ENCODE measurements at regions not wholly inside any gene's neighbourhood (a gene's known extent, or its start where the extent isn't known, plus 50 kb on each side); places are given as distances from the start of the nearest gene placed in this dataset.

- DNase-seq: peak; percentile 78
- H3K27ac Mint-ChIP-seq: no peak overlapping the region
- H3K9me3 Mint-ChIP-seq: no peaks in the 10 kb centered on the region
- H3K4me3 Mint-ChIP-seq: no peak overlapping the region
- no peaks in the 10 kb centered on the region for H3K27me3 Mint-ChIP-seq
- intact Hi-C loops (cut with micrococcal nuclease): loop anchor here (5.0 kb wide), 1 partner anchor 914 kb away; no protein-coding TSS in a partner anchor
- no peaks in the 10 kb centered on the region for H3K36me3 Mint-ChIP-seq (ENCODE audit: low read depth)
- no peaks in the 10 kb centered on the region for H3K4me1 Mint-ChIP-seq
These were observed 951.6 kb downstream of the ANKRD7 start for GRCh38 chr7:119175911-119176627.

- Mint-ChIP-seq H3K4me3 (no peak overlapping the region), H3K9me3 (no peaks in the 10 kb centered on the region), H3K27me3 (no peaks in the 10 kb centered on the region), H3K36me3 (ENCODE audit: low read depth) (no peaks in the 10 kb centered on the region), H3K27ac (no peak overlapping the region), H3K4me1 (no peaks in the 10 kb centered on the region)
- no peak for DNase-seq
- intact Hi-C loops (cut with micrococcal nuclease): loop anchor here (5.0 kb wide), 1 partner anchor 916 kb away; no protein-coding TSS in a partner anchor
These were observed 953.4 kb downstream of the ANKRD7 start for GRCh38 chr7:119177863-119178262.

GRCh38 chr7:119184124-119184788, 959.8 kb downstream of the ANKRD7 start:
- Mint-ChIP-seq H3K9me3 (peaks cover 3% of the 10 kb centered on the region), H3K36me3 (ENCODE audit: low read depth) (no peaks in the 10 kb centered on the region), H3K27ac (no peak overlapping the region), H3K27me3 (no peaks in the 10 kb centered on the region), H3K4me3 (no peak overlapping the region), H3K4me1 (no peaks in the 10 kb centered on the region)
- intact Hi-C loops (cut with micrococcal nuclease): no loop called here
- no peak for DNase-seq

GRCh38 chr7:119196183-119196582, 971.7 kb downstream of the ANKRD7 start:
- H3K27ac Mint-ChIP-seq: no peak overlapping the region
- no peaks in the 10 kb centered on the region for H3K27me3 Mint-ChIP-seq
- no peaks in the 10 kb centered on the region for H3K36me3 Mint-ChIP-seq (ENCODE audit: low read depth)
- no peak overlapping the region for H3K4me3 Mint-ChIP-seq
- H3K9me3 Mint-ChIP-seq: no peaks in the 10 kb centered on the region
- no peak for DNase-seq
- intact Hi-C loops (cut with micrococcal nuclease): no loop called here
- H3K4me1 Mint-ChIP-seq: no peaks in the 10 kb centered on the region

- intact Hi-C loops (cut with micrococcal nuclease): no loop called here
- no peaks in the 10 kb centered on the region for H3K9me3 Mint-ChIP-seq
- no peaks in the 10 kb centered on the region for H3K27me3 Mint-ChIP-seq
- no peaks in the 10 kb centered on the region for H3K36me3 Mint-ChIP-seq (ENCODE audit: low read depth)
- no peak overlapping the region for H3K4me3 Mint-ChIP-seq
- no peak overlapping the region for H3K27ac Mint-ChIP-seq
- H3K4me1 Mint-ChIP-seq: no peaks in the 10 kb centered on the region
- no peak for DNase-seq
These were observed 972.8 kb downstream of the ANKRD7 start for GRCh38 chr7:119197172-119197876.

GRCh38 chr7:119197877-119198527, 973.5 kb downstream of the ANKRD7 start:
- H3K4me3 Mint-ChIP-seq: no peak overlapping the region
- peak; percentile 64 for DNase-seq
- no peaks in the 10 kb centered on the region for H3K9me3 Mint-ChIP-seq
- H3K36me3 Mint-ChIP-seq (ENCODE audit: low read depth): no peaks in the 10 kb centered on the region
- intact Hi-C loops (cut with micrococcal nuclease): no loop called here
- H3K27me3 Mint-ChIP-seq: no peaks in the 10 kb centered on the region
- no peak overlapping the region for H3K27ac Mint-ChIP-seq
- no peaks in the 10 kb centered on the region for H3K4me1 Mint-ChIP-seq

- DNase-seq: no peak
- no peaks in the 10 kb centered on the region for H3K9me3 Mint-ChIP-seq
- H3K4me1 Mint-ChIP-seq: no peaks in the 10 kb centered on the region
- no peaks in the 10 kb centered on the region for H3K36me3 Mint-ChIP-seq (ENCODE audit: low read depth)
- no peak overlapping the region for H3K4me3 Mint-ChIP-seq
- H3K27me3 Mint-ChIP-seq: no peaks in the 10 kb centered on the region
- H3K27ac Mint-ChIP-seq: no peak overlapping the region
- intact Hi-C loops (cut with micrococcal nuclease): no loop called here
These were observed 995.2 kb downstream of the ANKRD7 start for GRCh38 chr7:119219663-119220062.

- no peak overlapping the region for H3K4me3 Mint-ChIP-seq
These were observed 999.4 kb downstream of the ANKRD7 start for GRCh38 chr7:119223930-119224329.

GRCh38 chr7:119228482-119228881, 1004.0 kb downstream of the ANKRD7 start:
- Mint-ChIP-seq H3K4me1 (no peaks in the 10 kb centered on the region), H3K4me3 (no peak overlapping the region)
- intact Hi-C loops (cut with micrococcal nuclease): no loop called here

More at GRCh38 chr7:119223930-119224329, 999.4 kb downstream of the ANKRD7 start:
- H3K36me3 Mint-ChIP-seq (ENCODE audit: low read depth): no peaks in the 10 kb centered on the region
- no peaks in the 10 kb centered on the region for H3K27me3 Mint-ChIP-seq
- no peak overlapping the region for H3K27ac Mint-ChIP-seq
- H3K4me1 Mint-ChIP-seq: no peaks in the 10 kb centered on the region
- intact Hi-C loops (cut with micrococcal nuclease): no loop called here
- no peaks in the 10 kb centered on the region for H3K9me3 Mint-ChIP-seq
- no peak for DNase-seq

GRCh38 chr7:119232091-119232490, 1007.6 kb downstream of the ANKRD7 start:
- H3K36me3 Mint-ChIP-seq (ENCODE audit: low read depth): no peaks in the 10 kb centered on the region
- H3K27ac Mint-ChIP-seq: no peak overlapping the region
- H3K27me3 Mint-ChIP-seq: no peaks in the 10 kb centered on the region
- no peaks in the 10 kb centered on the region for H3K9me3 Mint-ChIP-seq
- no peak for DNase-seq
- no peaks in the 10 kb centered on the region for H3K4me1 Mint-ChIP-seq
- intact Hi-C loops (cut with micrococcal nuclease): no loop called here
- H3K4me3 Mint-ChIP-seq: no peak overlapping the region

More at GRCh38 chr7:119228482-119228881, 1004.0 kb downstream of the ANKRD7 start:
- no peak overlapping the region for H3K27ac Mint-ChIP-seq
- H3K9me3 Mint-ChIP-seq: no peaks in the 10 kb centered on the region
- no peaks in the 10 kb centered on the region for H3K27me3 Mint-ChIP-seq
- DNase-seq: no peak
- no peaks in the 10 kb centered on the region for H3K36me3 Mint-ChIP-seq (ENCODE audit: low read depth)

- no peak for DNase-seq
- Mint-ChIP-seq H3K36me3 (ENCODE audit: low read depth) (no peaks in the 10 kb centered on the region), H3K27me3 (no peaks in the 10 kb centered on the region), H3K4me3 (no peak overlapping the region), H3K9me3 (no peaks in the 10 kb centered on the region), H3K4me1 (no peaks in the 10 kb centered on the region), H3K27ac (no peak overlapping the region)
- intact Hi-C loops (cut with micrococcal nuclease): no loop called here
These were observed 1008.5 kb downstream of the ANKRD7 start for GRCh38 chr7:119233015-119233414.

GRCh38 chr7:119252962-119253361, 1020.0 kb upstream of the KCND2 start:
- no peaks in the 10 kb centered on the region for H3K9me3 Mint-ChIP-seq
- H3K4me3 Mint-ChIP-seq: no peak overlapping the region
- no peaks in the 10 kb centered on the region for H3K36me3 Mint-ChIP-seq (ENCODE audit: low read depth)
- DNase-seq: no peak
- no peak overlapping the region for H3K27ac Mint-ChIP-seq
- intact Hi-C loops (cut with micrococcal nuclease): no loop called here
- no peaks in the 10 kb centered on the region for H3K27me3 Mint-ChIP-seq
- no peaks in the 10 kb centered on the region for H3K4me1 Mint-ChIP-seq

GRCh38 chr7:119254742-119255141, 1018.2 kb upstream of the KCND2 start:
- Mint-ChIP-seq H3K4me3 (no peak overlapping the region), H3K4me1 (no peaks in the 10 kb centered on the region), H3K9me3 (no peaks in the 10 kb centered on the region), H3K27ac (no peak overlapping the region), H3K36me3 (ENCODE audit: low read depth) (no peaks in the 10 kb centered on the region), H3K27me3 (no peaks in the 10 kb centered on the region)
- intact Hi-C loops (cut with micrococcal nuclease): no loop called here
- DNase-seq: no peak

- intact Hi-C loops (cut with micrococcal nuclease): no loop called here
- no peaks in the 10 kb centered on the region for H3K4me1 Mint-ChIP-seq
- no peak overlapping the region for H3K27ac Mint-ChIP-seq
- no peaks in the 10 kb centered on the region for H3K36me3 Mint-ChIP-seq (ENCODE audit: low read depth)
- H3K9me3 Mint-ChIP-seq: no peaks in the 10 kb centered on the region
- no peak for DNase-seq
- H3K27me3 Mint-ChIP-seq: no peaks in the 10 kb centered on the region
- no peak overlapping the region for H3K4me3 Mint-ChIP-seq
These were observed 1017.0 kb upstream of the KCND2 start for GRCh38 chr7:119256001-119256400.
